CD4-positive, alpha-beta T cell treated with Interleukin-4 for 1 hour (primary cell): ENCODE measurements at regions not wholly inside any gene's neighbourhood (a gene's known extent, or its start where the extent isn't known, plus 50 kb on each side); places are given as distances from the start of the nearest gene placed in this dataset.

ENCODE experiments used
- DNase-seq, 2 donors: peaks; one replicate each; pipeline ENCODE4 v3.0.0-alpha.2; 2020 to 2022

- no peak for DNase-seq
These were observed 149.6 kb downstream of the ACKR3 start for GRCh38 chr2:236719192-236719635.

GRCh38 chr2:236720974-236721540 is 151.4 kb downstream of the ACKR3 start:
- no peak for DNase-seq

- DNase-seq: no peak
These were observed 154.6 kb downstream of the ACKR3 start for GRCh38 chr2:236724200-236724599.

GRCh38 chr2:236726701-236727450 is 157.3 kb downstream of the ACKR3 start:
- no peak for DNase-seq

- no peak for DNase-seq
These were observed 159.5 kb downstream of the ACKR3 start for GRCh38 chr2:236728916-236729670.

GRCh38 chr2:236730393-236730792 is 160.8 kb downstream of the ACKR3 start:
- no peak for DNase-seq

GRCh38 chr2:236731767-236732580 is 162.3 kb downstream of the ACKR3 start:
- no peak for DNase-seq

- DNase-seq: no peak
These were observed 163.5 kb downstream of the ACKR3 start for GRCh38 chr2:236733156-236733555.

- DNase-seq: no peak
These were observed 166.2 kb downstream of the ACKR3 start for GRCh38 chr2:236735825-236736238.

- DNase-seq: no peak
These were observed 168.4 kb downstream of the ACKR3 start for GRCh38 chr2:236738030-236738429.

GRCh38 chr2:236738896-236739295 is 169.3 kb downstream of the ACKR3 start:
- no peak for DNase-seq

- no peak for DNase-seq
These were observed 170.0 kb downstream of the ACKR3 start for GRCh38 chr2:236739663-236740062.

GRCh38 chr2:236740506-236740905 is 170.9 kb downstream of the ACKR3 start:
- no peak for DNase-seq

- no peak for DNase-seq
These were observed 173.7 kb downstream of the ACKR3 start for GRCh38 chr2:236743039-236743920.

GRCh38 chr2:236743921-236744280 is 174.3 kb downstream of the ACKR3 start:
- DNase-seq: no peak

- no peak for DNase-seq
These were observed 174.7 kb downstream of the ACKR3 start for GRCh38 chr2:236744281-236744705.

- DNase-seq: no peak
These were observed 175.1 kb downstream of the ACKR3 start for GRCh38 chr2:236744716-236745115.

GRCh38 chr2:236745420-236746210 is 176.0 kb downstream of the ACKR3 start:
- DNase-seq: no peak

GRCh38 chr2:236746833-236747232 is 177.2 kb downstream of the ACKR3 start:
- DNase-seq: no peak

GRCh38 chr2:236747426-236747825 is 177.8 kb downstream of the ACKR3 start:
- no peak for DNase-seq

- DNase-seq: no peak
These were observed 178.3 kb downstream of the ACKR3 start for GRCh38 chr2:236747925-236748324.
